CD4-positive, alpha-beta T cell (primary cell): ENCODE measurements at regions not wholly inside any gene's neighbourhood (a gene's known extent, or its start where the extent isn't known, plus 50 kb on each side); places are given as distances from the start of the nearest gene placed in this dataset.

ENCODE experiments used
- ATAC-seq: fragments of 200-7000 bp; cut with Tn5 transposase; one replicate; pipeline ENCODE4 v1.10.0; 2022; ENCODE audit warnings: mild to moderate bottlenecking; ENCODE audit not compliant: poor library complexity
- CTCF ChIA-PET: fragments of 350-600 bp; sonication (Branson Sonifier 250); formaldehyde crosslinking; loops from one replicate; lab custom pipeline; 2021; ENCODE audit warnings: antibody characterized with exemption, inconsistent platforms; lab: Charles Lee
- POLR2A ChIA-PET: fragments of 350-600 bp; sonication (Branson Sonifier 250); formaldehyde crosslinking; loops from one replicate; lab custom pipeline; 2021; ENCODE audit warnings: antibody characterized with exemption, inconsistent platforms; lab: Charles Lee
- DNase-seq, 14 experiments: peaks; one replicate each; pipeline ENCODE4 v3.0.0-alpha.2; 2013 to 2020; ENCODE audit warnings: mixed read lengths in 2 of 14
- H3K27ac ChIP-seq, 2 donors: one replicate each; pipeline versions ENCODE4 v1.5.1 to v1.7.0; 2013; ENCODE audit warnings: low read length in 2 of 2, low read depth in 1 of 2, mild to moderate bottlenecking in 1 of 2
- H3K27me3 ChIP-seq, 2 experiments: 1 replicate in 1 of 2; 2 replicates in 1 of 2; pipeline versions ENCODE4 v1.6.1 to v1.7.0; 2013; ENCODE audit warnings: low read length in 2 of 2, control low read depth in 1 of 2, mild to moderate bottlenecking in 1 of 2, moderate library complexity in 1 of 2; ENCODE audit not compliant: insufficient read depth in 2 of 2, control insufficient read depth in 1 of 2
- H3K36me3 ChIP-seq: one replicate; pipeline ENCODE4 v1.6.1; 2013; ENCODE audit warnings: low read length, control low read depth; ENCODE audit not compliant: insufficient read depth
- H3K4me1 ChIP-seq: one replicate; pipeline ENCODE4 v1.6.1; 2013; ENCODE audit warnings: low read length, control low read depth; ENCODE audit not compliant: insufficient read depth
- H3K4me3 ChIP-seq: one replicate; pipeline ENCODE4 v1.5.1; 2013; ENCODE audit warnings: mild to moderate bottlenecking, low read length, moderate library complexity
- H3K9me3 ChIP-seq, 2 experiments: 1 replicate in 1 of 2; 2 replicates in 1 of 2; pipeline versions ENCODE4 v1.6.1 to v1.7.0; 2013; ENCODE audit warnings: low read length in 2 of 2, mild to moderate bottlenecking in 2 of 2, control low read depth in 1 of 2, moderate library complexity in 1 of 2; ENCODE audit not compliant: control insufficient read depth in 1 of 2, insufficient read depth in 1 of 2
- H3K27ac Mint-ChIP-seq: one replicate; pipeline ENCODE4 v1.8.0; 2020; ENCODE audit warnings: mixed read lengths
- H3K27me3 Mint-ChIP-seq: one replicate; pipeline ENCODE4 v1.8.0; 2021; ENCODE audit warnings: mixed read lengths
- H3K36me3 Mint-ChIP-seq: one replicate; pipeline ENCODE4 v1.8.0; 2021; ENCODE audit warnings: low read depth, mixed read lengths
- H3K4me1 Mint-ChIP-seq: one replicate; pipeline ENCODE4 v1.8.0; 2021; ENCODE audit warnings: low read depth, mixed read lengths
- H3K4me3 Mint-ChIP-seq: one replicate; pipeline ENCODE4 v1.8.0; 2020; ENCODE audit warnings: mild to moderate bottlenecking, mixed read lengths
- H3K9me3 Mint-ChIP-seq: one replicate; pipeline ENCODE4 v1.8.0; 2020; ENCODE audit warnings: mixed read lengths
- intact Hi-C, 2 experiments: fragments of 100-400 bp; cut with DNase I in 1 of 2; cut with micrococcal nuclease in 1 of 2; formaldehyde crosslinking; loops; one replicate each; pipeline versions ENCODE4 v1.15.1 to v1.9.0; 2023 to 2025; cut with DNase I, micrococcal nuclease
- TF ChIP-seq, protein P1 (sequence below): fragments of 200-600 bp; IDR thresholded peaks from one replicate; pipeline ENCODE4 v1.8.0; 2022; ENCODE audit warnings: antibody characterized with exemption, mild to moderate bottlenecking

DNA sequence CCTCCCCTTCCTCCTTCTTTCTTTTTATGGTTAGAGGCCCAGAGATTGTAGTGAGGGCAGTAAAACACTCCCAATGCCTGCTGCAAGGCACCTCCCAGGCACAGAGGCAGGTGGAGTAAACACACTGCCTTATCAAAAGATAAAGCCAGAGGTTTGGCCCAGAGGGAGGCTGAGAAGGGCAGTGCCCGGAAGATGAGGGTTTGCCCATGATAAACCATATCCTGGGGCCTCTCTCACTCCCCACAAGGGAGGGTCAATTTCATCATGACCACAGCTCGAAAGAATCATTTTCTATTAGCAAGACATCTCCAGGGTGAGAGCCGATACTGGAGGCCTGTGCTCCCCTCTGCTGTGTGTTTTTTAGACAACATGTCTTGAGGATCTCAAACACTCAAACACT lies 98.5 kb upstream of the FAM9C start:
- ATAC-seq: no peak
- H3K27ac Mint-ChIP-seq: no peak overlapping the region
- H3K4me3 Mint-ChIP-seq: no peak overlapping the region
- ChIA-PET POLR2A (no interaction called here), CTCF (no interaction called here)
- no peak for DNase-seq
- no peaks in the 10 kb centered on the region for H3K27me3 Mint-ChIP-seq
- Histone ChIP-seq H3K27ac (no peak overlapping the region), H3K27me3 (no peaks in the 10 kb centered on the region), H3K36me3 (no peaks in the 10 kb centered on the region), H3K4me1 (peaks cover 3% of the 10 kb centered on the region), H3K4me3 (no peak overlapping the region), H3K9me3 (peaks cover 5 to 11% of the 10 kb centered on the region in 2 experiments)
- no peaks in the 10 kb centered on the region for H3K9me3 Mint-ChIP-seq
- intact Hi-C loops: no loop called here
- H3K36me3 Mint-ChIP-seq: no peaks in the 10 kb centered on the region
- TF ChIP-seq, protein P1, sequence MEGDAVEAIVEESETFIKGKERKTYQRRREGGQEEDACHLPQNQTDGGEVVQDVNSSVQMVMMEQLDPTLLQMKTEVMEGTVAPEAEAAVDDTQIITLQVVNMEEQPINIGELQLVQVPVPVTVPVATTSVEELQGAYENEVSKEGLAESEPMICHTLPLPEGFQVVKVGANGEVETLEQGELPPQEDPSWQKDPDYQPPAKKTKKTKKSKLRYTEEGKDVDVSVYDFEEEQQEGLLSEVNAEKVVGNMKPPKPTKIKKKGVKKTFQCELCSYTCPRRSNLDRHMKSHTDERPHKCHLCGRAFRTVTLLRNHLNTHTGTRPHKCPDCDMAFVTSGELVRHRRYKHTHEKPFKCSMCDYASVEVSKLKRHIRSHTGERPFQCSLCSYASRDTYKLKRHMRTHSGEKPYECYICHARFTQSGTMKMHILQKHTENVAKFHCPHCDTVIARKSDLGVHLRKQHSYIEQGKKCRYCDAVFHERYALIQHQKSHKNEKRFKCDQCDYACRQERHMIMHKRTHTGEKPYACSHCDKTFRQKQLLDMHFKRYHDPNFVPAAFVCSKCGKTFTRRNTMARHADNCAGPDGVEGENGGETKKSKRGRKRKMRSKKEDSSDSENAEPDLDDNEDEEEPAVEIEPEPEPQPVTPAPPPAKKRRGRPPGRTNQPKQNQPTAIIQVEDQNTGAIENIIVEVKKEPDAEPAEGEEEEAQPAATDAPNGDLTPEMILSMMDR: no peak
- peaks cover 8% of the 10 kb centered on the region for H3K4me1 Mint-ChIP-seq

DNA sequence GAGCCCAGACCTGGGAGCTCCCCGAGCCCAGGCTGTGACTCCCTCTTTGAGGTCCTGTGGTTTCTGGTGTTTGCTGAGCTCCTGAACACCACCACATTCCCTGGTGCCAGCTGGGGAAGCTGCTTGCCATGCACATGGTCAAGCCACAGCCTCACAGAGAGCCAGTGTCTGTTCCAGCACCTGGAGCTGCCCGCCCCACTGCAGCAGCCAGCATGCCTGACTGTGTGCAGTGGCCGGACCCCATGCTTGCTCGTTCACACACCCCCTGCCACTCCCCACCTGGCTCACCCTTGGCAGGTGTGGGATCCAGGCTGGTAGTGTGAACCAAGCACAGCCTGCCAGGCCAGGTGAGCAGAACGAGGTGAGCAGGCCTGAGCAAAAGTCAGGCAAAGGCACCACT lies 95.6 kb upstream of the FAM9C start:
- H3K27me3 Mint-ChIP-seq: no peaks in the 10 kb centered on the region
- H3K27me3 ChIP-seq: no peaks in the 10 kb centered on the region
- ATAC-seq: no peak
- no peak overlapping the region for H3K27ac Mint-ChIP-seq
- H3K36me3 ChIP-seq: no peaks in the 10 kb centered on the region
- H3K36me3 Mint-ChIP-seq: no peaks in the 10 kb centered on the region
- no peaks in the 10 kb centered on the region for H3K9me3 Mint-ChIP-seq
- peaks cover 3% of the 10 kb centered on the region for H3K4me1 ChIP-seq
- TF ChIP-seq, protein P1: no peak
- no peak overlapping the region for H3K27ac ChIP-seq
- no peak overlapping the region for H3K4me3 Mint-ChIP-seq
- intact Hi-C loops: no loop called here
- H3K4me1 Mint-ChIP-seq: peaks cover 8% of the 10 kb centered on the region
- H3K9me3 ChIP-seq: peaks cover 0 to 7% of the 10 kb centered on the region in 2 experiments
- no peak overlapping the region for H3K4me3 ChIP-seq
- DNase-seq: no peak
- ChIA-PET POLR2A (interaction anchor here (1.1 kb wide), 1 partner anchor 42 kb away, joined by 3 read pairs; no protein-coding TSS in a partner anchor), CTCF (no interaction called here)

DNA sequence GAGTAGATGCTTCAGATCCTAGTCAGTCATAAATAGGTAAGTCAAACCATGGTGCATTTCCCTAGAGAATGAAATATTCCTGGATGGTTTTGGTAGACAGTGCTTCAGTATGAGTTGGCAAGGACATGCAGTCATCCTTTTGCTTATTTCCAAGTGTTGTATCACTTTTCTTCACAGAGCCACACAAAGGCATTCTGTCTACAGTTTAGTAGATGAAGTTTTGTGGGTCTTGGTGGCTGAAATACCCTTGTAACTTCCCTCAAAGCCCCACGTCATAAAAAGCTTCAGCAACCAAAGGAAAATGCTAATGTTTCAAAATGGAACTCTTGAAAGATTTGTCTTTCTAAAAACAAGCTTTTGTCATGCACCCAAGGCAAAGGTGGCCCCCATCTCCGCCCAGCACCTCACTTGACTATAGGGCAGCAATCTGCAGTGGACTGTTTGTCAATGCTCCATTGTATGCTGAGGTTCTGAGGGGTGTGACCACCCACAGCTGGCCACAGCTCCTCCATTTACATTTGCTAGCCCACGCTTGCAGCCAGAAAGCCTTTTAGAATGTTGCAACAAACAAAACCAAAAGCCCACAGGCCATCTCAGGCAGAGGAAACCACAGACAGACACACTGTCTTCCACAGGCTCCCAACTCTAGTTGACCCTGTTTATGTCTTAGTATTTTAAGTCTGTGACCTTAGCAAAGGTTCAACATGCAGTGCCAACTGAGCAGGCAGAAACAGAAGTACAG lies 87.1 kb upstream of the FAM9C start:
- no peaks in the 10 kb centered on the region for H3K9me3 Mint-ChIP-seq
- H3K27ac Mint-ChIP-seq: peak overlapping the region; percentile 81
- Histone ChIP-seq H3K4me1 (peaks cover 5% of the 10 kb centered on the region), H3K27ac (no peak overlapping the region), H3K4me3 (no peak overlapping the region), H3K36me3 (no peaks in the 10 kb centered on the region), H3K9me3 (no peaks in the 10 kb centered on the region), H3K27me3 (no peaks in the 10 kb centered on the region)
- intact Hi-C loops: no loop called here
- ChIA-PET CTCF (interaction anchor here (1.2 to 1.3 kb wide), 4 partner anchors 12 to 185 kb away, joined by 3 to 5 read pairs (median 4); no protein-coding TSS in a partner anchor), POLR2A (no interaction called here)
- H3K36me3 Mint-ChIP-seq: no peaks in the 10 kb centered on the region
- TF ChIP-seq, protein P1: no peak
- no peaks in the 10 kb centered on the region for H3K27me3 Mint-ChIP-seq
- ATAC-seq: peak; percentile 93
- H3K4me1 Mint-ChIP-seq: peaks cover 36% of the 10 kb centered on the region
- peak in 6 of 14 experiments; percentile 2 to 56 (median 33) for DNase-seq
- peak overlapping the region; percentile 7 for H3K4me3 Mint-ChIP-seq
